ENCODE measurements at regions not wholly inside any gene's neighbourhood (a gene's known extent, or its start where the extent isn't known, plus 50 kb on each side); places are given as distances from the start of the nearest gene placed in this dataset.
"Not testable (repeated sequence)": the region's sequence is repeated elsewhere in the genome, so short reads cannot be mapped to it uniquely, and the experiment has no call there.

- ATAC-seq (ENCODE audit: low read depth) (no peak), DNase-seq (no peak)
- no peaks in the 10 kb centered on the region for H3K36me3 Mint-ChIP-seq (ENCODE audit: low read depth)
- no peaks in the 10 kb centered on the region for H3K27me3 Mint-ChIP-seq
- TF ChIP-seq, protein P1, sequence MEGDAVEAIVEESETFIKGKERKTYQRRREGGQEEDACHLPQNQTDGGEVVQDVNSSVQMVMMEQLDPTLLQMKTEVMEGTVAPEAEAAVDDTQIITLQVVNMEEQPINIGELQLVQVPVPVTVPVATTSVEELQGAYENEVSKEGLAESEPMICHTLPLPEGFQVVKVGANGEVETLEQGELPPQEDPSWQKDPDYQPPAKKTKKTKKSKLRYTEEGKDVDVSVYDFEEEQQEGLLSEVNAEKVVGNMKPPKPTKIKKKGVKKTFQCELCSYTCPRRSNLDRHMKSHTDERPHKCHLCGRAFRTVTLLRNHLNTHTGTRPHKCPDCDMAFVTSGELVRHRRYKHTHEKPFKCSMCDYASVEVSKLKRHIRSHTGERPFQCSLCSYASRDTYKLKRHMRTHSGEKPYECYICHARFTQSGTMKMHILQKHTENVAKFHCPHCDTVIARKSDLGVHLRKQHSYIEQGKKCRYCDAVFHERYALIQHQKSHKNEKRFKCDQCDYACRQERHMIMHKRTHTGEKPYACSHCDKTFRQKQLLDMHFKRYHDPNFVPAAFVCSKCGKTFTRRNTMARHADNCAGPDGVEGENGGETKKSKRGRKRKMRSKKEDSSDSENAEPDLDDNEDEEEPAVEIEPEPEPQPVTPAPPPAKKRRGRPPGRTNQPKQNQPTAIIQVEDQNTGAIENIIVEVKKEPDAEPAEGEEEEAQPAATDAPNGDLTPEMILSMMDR (IDR thresholded peaks at IDR 0.05), result no peak
- H3K27ac Mint-ChIP-seq, result no peak overlapping the region
- CTCF ChIA-PET, result no interaction called here
- H3K4me1 Mint-ChIP-seq, result no peaks in the 10 kb centered on the region
- peaks cover 6% of the 10 kb centered on the region for H3K9me3 Mint-ChIP-seq
- intact Hi-C loops (cut with micrococcal nuclease), result no loop called here
- POLR2A ChIA-PET, result no interaction called here
- no peak overlapping the region for H3K4me3 Mint-ChIP-seq
Measured at GRCh38 chr2:5190023-5190422, 502.2 kb upstream of the SOX11 start.

DNA sequence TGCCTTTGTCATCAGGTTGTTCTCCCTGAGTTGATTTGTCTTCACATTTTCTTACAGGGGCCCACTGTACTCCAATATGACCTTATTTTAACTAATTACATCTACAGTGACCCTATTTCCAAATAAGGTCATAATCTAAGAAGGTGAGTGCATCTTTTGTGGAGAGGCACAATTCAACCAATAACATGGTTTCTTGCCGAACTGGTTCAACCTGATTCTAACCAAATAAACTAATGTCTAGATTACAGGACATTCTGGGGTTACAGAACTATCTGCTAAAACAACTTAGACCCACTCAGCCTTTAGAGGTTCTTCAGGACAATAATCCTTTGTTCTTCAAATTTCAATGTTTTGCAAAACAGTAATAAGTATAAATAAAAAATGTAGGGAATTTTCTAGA lies 496.5 kb upstream of the SOX11 start:
- TF ChIP-seq, protein P1 (IDR thresholded peaks at IDR 0.05), result no peak
- Mint-ChIP-seq H3K27me3 (no peaks in the 10 kb centered on the region), H3K4me3 (no peak overlapping the region), H3K27ac (no peak overlapping the region), H3K9me3 (peaks cover 6% of the 10 kb centered on the region), H3K4me1 (no peaks in the 10 kb centered on the region), H3K36me3 (ENCODE audit: low read depth) (no peaks in the 10 kb centered on the region)
- ChIA-PET POLR2A (no interaction called here), CTCF (no interaction called here)
- intact Hi-C loops (cut with micrococcal nuclease), result no loop called here
- DNase-seq (no peak), ATAC-seq (ENCODE audit: low read depth) (no peak)

GRCh38 chr2:5203134-5203755 lies 488.9 kb upstream of the SOX11 start:
- Mint-ChIP-seq H3K27ac (no peak overlapping the region), H3K36me3 (ENCODE audit: low read depth) (no peaks in the 10 kb centered on the region), H3K9me3 (peaks cover 6% of the 10 kb centered on the region), H3K4me3 (no peak overlapping the region), H3K4me1 (no peaks in the 10 kb centered on the region), H3K27me3 (no peaks in the 10 kb centered on the region)
- TF ChIP-seq, protein P1 (IDR thresholded peaks at IDR 0.05), result no peak
- DNase-seq, result no peak
- intact Hi-C loops (cut with micrococcal nuclease), result no loop called here
- ChIA-PET CTCF (no interaction called here), POLR2A (no interaction called here)
- ATAC-seq (ENCODE audit: low read depth), result no peak

DNA sequence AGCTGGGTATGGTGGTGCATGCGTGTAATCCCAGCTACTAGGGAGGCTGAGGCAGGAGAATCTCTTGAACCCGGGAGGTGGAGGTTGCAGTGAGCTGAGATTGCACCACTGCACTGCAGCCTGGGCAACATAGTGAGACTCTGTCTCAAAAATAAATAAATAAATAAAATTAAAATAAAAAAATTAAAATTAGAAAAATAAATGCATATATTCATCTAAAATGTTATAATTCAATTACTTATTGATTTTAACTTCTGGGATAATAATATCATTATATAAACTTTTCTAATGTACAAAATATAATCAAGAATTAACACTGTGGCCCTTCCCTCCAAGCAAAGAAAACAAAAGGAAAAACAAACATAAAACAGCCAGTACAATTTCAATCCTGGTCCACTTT lies 485.4 kb upstream of the SOX11 start:
- DNase-seq; H3K27me3 Mint-ChIP-seq; ATAC-seq (ENCODE audit: low read depth); H3K4me3 Mint-ChIP-seq; POLR2A ChIA-PET; intact Hi-C loops (cut with micrococcal nuclease); H3K27ac Mint-ChIP-seq; H3K9me3 Mint-ChIP-seq; CTCF ChIA-PET; H3K4me1 Mint-ChIP-seq; H3K36me3 Mint-ChIP-seq (ENCODE audit: low read depth): not testable (repeated sequence)

DNA sequence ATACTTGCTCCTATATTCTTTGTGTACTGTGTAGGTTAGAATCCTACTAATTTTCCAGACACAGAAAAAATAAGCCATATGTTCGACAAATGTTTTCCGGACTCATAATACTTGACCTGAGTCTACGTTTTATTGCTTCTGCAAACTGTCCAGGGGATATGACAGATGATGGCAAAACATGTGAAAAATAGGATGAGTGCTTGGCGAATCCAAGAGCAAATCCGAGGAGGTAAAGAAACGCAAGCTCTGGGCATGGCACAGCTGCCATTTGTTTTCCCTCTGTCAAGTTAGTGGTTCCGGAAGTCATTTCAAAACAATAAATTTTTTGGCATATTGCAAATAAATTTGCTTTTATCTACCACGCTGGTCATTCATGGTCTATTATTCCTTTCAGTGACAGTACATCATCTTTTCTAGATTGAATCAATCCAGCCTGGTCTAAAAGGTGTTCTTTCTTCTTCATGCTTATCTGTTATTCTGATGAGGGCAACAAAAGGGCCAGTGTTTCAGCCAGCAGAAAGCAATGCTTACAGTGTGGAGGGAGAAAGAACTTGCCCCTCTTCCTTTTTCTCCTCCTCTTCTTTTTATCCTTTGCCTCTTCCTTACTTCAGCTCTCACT lies 476.1 kb upstream of the SOX11 start:
- Mint-ChIP-seq H3K27ac (no peak overlapping the region), H3K36me3 (ENCODE audit: low read depth) (no peaks in the 10 kb centered on the region), H3K27me3 (no peaks in the 10 kb centered on the region), H3K9me3 (peaks cover 11% of the 10 kb centered on the region), H3K4me1 (no peaks in the 10 kb centered on the region), H3K4me3 (no peak overlapping the region)
- CTCF ChIA-PET, result no interaction called here
- DNase-seq, result no peak
- ATAC-seq (ENCODE audit: low read depth), result no peak
- TF ChIP-seq, protein P1 (IDR thresholded peaks at IDR 0.05), result no peak
- intact Hi-C loops (cut with micrococcal nuclease), result no loop called here
- POLR2A ChIA-PET, result no interaction called here

All from activated B cell treated with CpG ODN at 0.5 μM for 24 hours (primary cell).